Right hindlimb (tissue), 1 donor: ENCODE measurements at regions not wholly inside any gene's neighbourhood (a gene's known extent, or its start where the extent isn't known, plus 50 kb on each side); places are given as distances from the start of the nearest gene placed in this dataset.

Experiments
- DNase-seq: peaks from one replicate; pipeline ENCODE4 v3.0.0-alpha.2; 2018

GRCh38 chr13:94968757-94969086 lies 256.4 kb upstream of the SOX21 start:
- DNase-seq = no peak

- peak; percentile 33 for DNase-seq
Observed at GRCh38 chr13:94968040-94968756, 255.9 kb upstream of the SOX21 start.

- DNase-seq = peak; percentile 34
Observed at GRCh38 chr13:94967183-94968039, 255.1 kb upstream of the SOX21 start.

- DNase-seq = no peak
Observed at GRCh38 chr13:94966422-94966955, 254.1 kb upstream of the SOX21 start.

GRCh38 chr13:94959626-94960025 lies 247.3 kb upstream of the SOX21 start:
- no peak for DNase-seq

- DNase-seq = no peak
Observed at GRCh38 chr13:94956417-94957110, 244.2 kb upstream of the SOX21 start.

- DNase-seq = no peak
Observed at GRCh38 chr13:94952787-94953186, 240.4 kb upstream of the SOX21 start.

- DNase-seq = no peak
Observed at GRCh38 chr13:94950303-94950702, 238.0 kb upstream of the SOX21 start.

- DNase-seq = no peak
Observed at GRCh38 chr13:94947965-94948371, 235.6 kb upstream of the SOX21 start.

GRCh38 chr13:94947392-94947791 lies 235.0 kb upstream of the SOX21 start:
- no peak for DNase-seq

- DNase-seq = no peak
Observed at GRCh38 chr13:94946039-94946438, 233.7 kb upstream of the SOX21 start.

GRCh38 chr13:94938124-94938523 lies 225.8 kb upstream of the SOX21 start:
- DNase-seq = no peak

- DNase-seq = no peak
Observed at GRCh38 chr13:94936633-94937032, 224.3 kb upstream of the SOX21 start.

- no peak for DNase-seq
Observed at GRCh38 chr13:94933936-94934335, 221.6 kb upstream of the SOX21 start.

GRCh38 chr13:94933230-94933751 lies 220.9 kb upstream of the SOX21 start:
- DNase-seq = no peak

GRCh38 chr13:94928127-94928775 lies 215.9 kb upstream of the SOX21 start:
- no peak for DNase-seq

- DNase-seq = no peak
Observed at GRCh38 chr13:94925263-94925662, 212.9 kb upstream of the SOX21 start.

GRCh38 chr13:94921181-94921580 lies 208.8 kb upstream of the SOX21 start:
- DNase-seq = no peak

- no peak for DNase-seq
Observed at GRCh38 chr13:94920578-94920977, 208.2 kb upstream of the SOX21 start.

GRCh38 chr13:94917824-94918223 lies 205.5 kb upstream of the SOX21 start:
- DNase-seq = no peak

GRCh38 chr13:94914895-94915294 lies 202.6 kb upstream of the SOX21 start:
- no peak for DNase-seq

GRCh38 chr13:94906605-94907004 lies 194.3 kb upstream of the SOX21 start:
- DNase-seq = no peak
